ENCODE measurements at regions not wholly inside any gene's neighbourhood (a gene's known extent, or its start where the extent isn't known, plus 50 kb on each side); places are given as distances from the start of the nearest gene placed in this dataset.

- TF ChIP-seq GATA2 (IDR thresholded peaks at IDR 0.05; ENCODE audit: low read depth, low read length) (no peak), GATA3 (IDR thresholded peaks at IDR 0.05; ENCODE audit: low read depth, low read length) (no peak)
These were observed 181.2 kb upstream of the PAPPA start for GRCh38 chr9:115972362-115972761.

Measured in SH-SY5Y (cell line).